HG03460 (cell line): ENCODE measurements at regions not wholly inside any gene's neighbourhood (a gene's known extent, or its start where the extent isn't known, plus 50 kb on each side); places are given as distances from the start of the nearest gene placed in this dataset.
"Not testable (repeated sequence)": the region's sequence is repeated elsewhere in the genome, so short reads cannot be mapped to it uniquely, and the experiment has no call there.

Experiments used
- ATAC-seq: cut with Tn5 transposase; IDR thresholded peaks from one replicate; pipeline ENCODE4 v1.9.1; 2021; ENCODE audit not compliant: unreplicated experiment

GRCh38 chr3:30457726-30458125 lies 148.7 kb upstream of the TGFBR2 start:
- no peak for ATAC-seq

GRCh38 chr3:30458376-30459171 lies 147.8 kb upstream of the TGFBR2 start:
- no peak for ATAC-seq

GRCh38 chr3:30461311-30461710 lies 145.1 kb upstream of the TGFBR2 start:
- ATAC-seq: no peak

GRCh38 chr3:30462721-30463470 lies 143.5 kb upstream of the TGFBR2 start:
- ATAC-seq: no peak

- no peak for ATAC-seq
Measured at GRCh38 chr3:30464381-30464780, 142.0 kb upstream of the TGFBR2 start.

- no peak for ATAC-seq
Measured at GRCh38 chr3:30465454-30465853, 140.9 kb upstream of the TGFBR2 start.

GRCh38 chr3:30467596-30468238 lies 138.7 kb upstream of the TGFBR2 start:
- no peak for ATAC-seq

- ATAC-seq: no peak
Measured at GRCh38 chr3:30469133-30469532, 137.3 kb upstream of the TGFBR2 start.

- no peak for ATAC-seq
Measured at GRCh38 chr3:30470496-30470895, 135.9 kb upstream of the TGFBR2 start.

- no peak for ATAC-seq
Measured at GRCh38 chr3:30471066-30471465, 135.3 kb upstream of the TGFBR2 start.

- ATAC-seq: no peak
Measured at GRCh38 chr3:30471796-30472489, 134.5 kb upstream of the TGFBR2 start.

GRCh38 chr3:30473374-30474051 lies 132.9 kb upstream of the TGFBR2 start:
- ATAC-seq: no peak

- no peak for ATAC-seq
Measured at GRCh38 chr3:30474371-30474770, 132.0 kb upstream of the TGFBR2 start.

GRCh38 chr3:30475038-30475808 lies 131.2 kb upstream of the TGFBR2 start:
- peak; percentile 82 for ATAC-seq

GRCh38 chr3:30475809-30476178 lies 130.6 kb upstream of the TGFBR2 start:
- no peak for ATAC-seq

- ATAC-seq: no peak
Measured at GRCh38 chr3:30476368-30477084, 129.9 kb upstream of the TGFBR2 start.

- ATAC-seq: no peak
Measured at GRCh38 chr3:30477149-30477921, 129.1 kb upstream of the TGFBR2 start.

- not testable (repeated sequence) for ATAC-seq
Measured at GRCh38 chr3:30479737-30480136, 126.7 kb upstream of the TGFBR2 start.

GRCh38 chr3:30480156-30480555 lies 126.2 kb upstream of the TGFBR2 start:
- ATAC-seq: not testable (repeated sequence)
